ENCODE measurements at regions not wholly inside any gene's neighbourhood (a gene's known extent, or its start where the extent isn't known, plus 50 kb on each side); places are given as distances from the start of the nearest gene placed in this dataset.

GRCh38 chr7:17131983-17132655 lies 166.3 kb upstream of the AHR start:
- DNase-seq = no peak

DNA sequence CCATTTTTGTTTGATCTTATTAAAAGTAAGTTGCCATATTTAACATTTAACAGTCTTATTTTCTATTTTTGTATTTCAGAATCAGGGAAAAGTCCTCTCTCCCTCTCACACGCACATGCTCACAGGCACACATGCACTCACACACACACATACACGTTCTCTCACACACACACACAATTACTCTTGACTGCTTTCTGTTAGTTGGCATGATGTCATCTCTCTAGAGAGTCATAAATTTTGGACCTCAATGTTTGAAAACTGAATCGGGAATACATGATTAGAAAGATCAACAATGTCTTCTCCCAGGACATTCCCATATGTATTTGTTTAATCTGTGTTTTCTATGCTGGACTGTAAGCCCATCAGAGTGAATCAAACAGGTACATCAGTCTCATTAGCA lies 165.7 kb upstream of the AHR start:
- DNase-seq = no peak

DNA sequence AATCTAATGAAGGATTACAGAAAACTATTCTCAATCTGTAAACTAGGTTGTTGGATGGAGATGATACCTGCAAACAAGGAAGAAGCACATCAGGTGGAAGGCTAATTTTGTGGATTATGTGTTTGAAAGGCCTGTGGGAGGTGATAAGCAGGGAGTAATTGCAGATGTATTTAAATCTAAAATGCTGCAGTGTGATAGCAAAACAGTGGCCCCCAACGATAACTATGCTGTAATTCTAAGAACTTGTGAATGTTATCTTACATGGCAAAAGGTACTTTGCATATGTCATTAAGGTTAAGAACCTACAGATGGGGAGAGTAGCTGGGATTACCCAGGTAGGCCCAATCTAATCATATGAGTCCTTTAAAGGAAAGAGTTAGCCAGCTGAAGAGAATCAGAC lies 164.5 kb upstream of the AHR start:
- DNase-seq = no peak

DNA sequence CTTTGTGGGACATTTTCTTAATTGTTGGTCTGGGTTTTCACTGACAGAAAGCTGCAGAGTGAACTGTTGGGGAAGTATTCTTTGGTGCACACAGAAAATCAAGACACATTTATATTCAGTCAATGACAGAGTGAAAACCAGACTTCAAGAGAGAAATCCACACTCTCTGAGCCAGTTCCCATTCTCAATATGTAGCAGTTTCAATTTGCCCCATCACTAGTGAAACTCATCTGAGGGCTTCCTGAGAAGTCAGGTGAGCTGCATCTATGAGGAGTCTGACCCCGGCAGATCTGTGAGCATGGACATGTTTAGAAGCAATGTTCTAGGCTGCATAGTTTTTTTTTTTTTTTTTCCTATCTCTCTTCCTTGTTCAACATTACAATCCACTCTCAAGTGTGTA lies 163.7 kb upstream of the AHR start:
- DNase-seq = no peak

GRCh38 chr7:17136126-17136525 lies 162.3 kb upstream of the AHR start:
- DNase-seq = no peak

- no peak for DNase-seq
Measured at GRCh38 chr7:17139081-17139480, 159.4 kb upstream of the AHR start.

DNA sequence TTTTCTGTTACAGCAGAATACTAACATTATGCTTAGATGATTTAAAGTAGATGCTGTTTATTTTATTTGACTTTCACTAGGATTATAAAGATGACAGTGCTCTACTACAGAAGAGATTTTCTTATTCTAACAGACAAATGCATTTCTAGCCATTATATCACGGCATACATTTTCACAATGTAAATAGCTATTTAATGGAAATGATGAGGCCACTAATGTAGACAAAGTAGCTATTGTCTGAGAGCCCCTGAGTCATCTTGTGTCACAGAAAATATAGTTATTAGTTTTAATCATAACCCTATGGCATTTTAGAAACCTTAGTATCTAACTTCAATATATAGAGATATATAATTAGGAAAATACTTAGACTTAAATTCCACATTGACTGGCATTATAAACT lies 158.0 kb upstream of the AHR start:
- DNase-seq = no peak

DNA sequence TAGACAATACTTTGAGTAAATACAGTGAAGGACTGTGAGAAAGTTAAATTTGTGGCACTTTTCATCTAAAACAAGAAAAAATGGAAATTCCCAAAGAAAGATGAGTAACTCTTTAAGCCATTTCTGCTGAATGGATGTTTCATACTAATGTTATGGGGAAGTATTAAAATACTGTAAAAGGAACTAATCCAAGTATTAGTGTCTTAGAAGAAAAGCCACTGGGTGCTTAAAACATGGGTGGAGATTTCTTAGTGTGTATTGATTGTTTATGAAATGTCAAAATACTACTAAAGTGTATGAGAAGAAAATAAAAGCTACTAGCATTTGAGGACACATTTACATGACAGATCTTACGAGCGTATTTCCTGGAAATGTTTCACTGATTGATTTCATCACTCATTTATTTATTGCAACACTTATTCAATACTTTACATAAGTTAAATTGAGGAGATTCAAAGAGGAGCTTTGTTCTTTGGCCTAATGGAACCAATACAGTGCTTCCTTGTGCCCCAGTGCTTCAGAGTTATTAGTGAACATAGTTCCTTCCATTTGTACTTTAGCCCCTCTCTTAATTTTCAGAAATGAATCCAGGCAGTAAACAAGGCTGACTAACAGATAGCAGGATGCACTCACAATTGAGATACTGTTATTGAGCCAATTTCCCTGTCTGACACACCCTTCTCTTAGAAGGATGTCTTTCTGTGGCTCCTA lies 155.5 kb upstream of the AHR start:
- no peak for DNase-seq

DNA sequence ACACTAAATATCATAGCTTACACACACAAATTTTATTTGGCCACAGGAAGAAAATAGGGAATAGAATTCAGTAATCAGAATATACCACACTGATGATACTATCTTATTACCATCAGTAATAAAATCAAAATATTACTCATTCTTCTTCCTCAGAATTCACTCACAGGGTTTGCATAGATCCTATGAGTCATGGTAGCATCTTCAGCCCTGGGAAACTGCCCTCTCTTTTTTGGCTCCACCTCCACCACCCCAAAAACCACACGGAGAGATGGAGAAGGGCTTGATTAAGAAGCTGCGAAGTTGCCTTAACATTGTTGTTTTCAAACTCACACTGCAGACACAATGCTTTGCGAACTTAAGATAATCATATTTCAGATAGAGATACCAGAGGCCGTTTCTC lies 154.1 kb upstream of the AHR start:
- no peak for DNase-seq

- no peak for DNase-seq
Measured at GRCh38 chr7:17146621-17147020, 151.8 kb upstream of the AHR start.

DNA sequence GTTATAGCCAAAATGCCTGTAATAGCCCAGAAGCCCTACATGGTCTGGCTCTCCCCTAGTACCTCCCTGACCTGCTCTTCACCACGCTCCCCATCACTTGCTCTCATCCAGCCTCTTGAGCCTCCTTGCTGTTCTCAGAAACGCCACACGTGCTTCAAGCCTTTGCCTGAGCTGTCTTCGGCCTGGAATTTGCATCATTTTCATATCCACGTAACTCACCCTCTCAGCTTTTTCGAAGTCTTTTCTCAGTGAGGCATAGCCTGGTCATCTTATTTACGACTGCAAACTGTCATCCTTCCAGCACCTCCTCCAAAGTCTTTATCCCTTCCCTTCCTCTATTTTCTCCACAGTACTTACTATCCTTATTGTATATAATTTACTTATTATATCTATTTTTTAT lies 151.0 kb upstream of the AHR start:
- DNase-seq = no peak

DNA sequence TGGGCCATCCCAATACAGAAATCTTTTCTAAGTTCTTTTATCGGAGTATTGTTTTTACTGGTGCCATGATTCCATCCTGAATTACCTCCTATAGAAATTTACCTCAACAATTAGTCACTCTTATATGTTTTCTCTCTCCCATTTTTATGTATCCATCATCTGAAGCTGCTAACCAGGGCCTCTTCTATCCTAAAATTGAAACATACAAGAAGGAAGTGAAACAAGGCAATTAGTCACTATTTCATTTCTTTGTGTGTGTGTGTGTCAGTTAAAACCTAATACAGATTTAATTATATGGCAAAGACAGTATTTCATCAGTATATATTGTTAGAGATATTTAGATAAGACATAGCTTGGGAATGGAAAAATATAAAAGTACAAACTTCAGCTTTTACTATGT lies 148.4 kb upstream of the AHR start:
- DNase-seq = no peak

DNA sequence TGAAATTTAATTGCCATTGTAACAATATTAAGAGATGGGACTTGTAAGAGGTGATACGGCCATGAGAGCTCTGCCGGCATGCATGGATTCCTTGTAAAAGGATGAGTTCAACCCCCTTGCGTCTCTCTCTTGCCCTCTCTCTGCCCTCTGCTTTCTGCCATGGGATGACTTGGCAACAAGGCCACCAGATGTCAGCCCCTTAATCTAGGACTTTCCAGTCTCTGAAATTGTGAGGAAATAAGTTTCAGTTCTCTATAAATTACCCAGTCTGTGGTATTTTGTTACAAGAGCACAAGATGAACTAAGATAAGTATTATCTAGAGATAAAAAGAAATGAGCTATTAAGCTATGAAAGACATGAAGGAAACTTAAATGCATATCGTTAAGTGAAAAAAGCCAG lies 145.7 kb upstream of the AHR start:
- no peak for DNase-seq

GRCh38 chr7:17153536-17153935 lies 144.9 kb upstream of the AHR start:
- DNase-seq = no peak

- DNase-seq = no peak
Measured at GRCh38 chr7:17155529-17155928, 142.9 kb upstream of the AHR start.

DNA sequence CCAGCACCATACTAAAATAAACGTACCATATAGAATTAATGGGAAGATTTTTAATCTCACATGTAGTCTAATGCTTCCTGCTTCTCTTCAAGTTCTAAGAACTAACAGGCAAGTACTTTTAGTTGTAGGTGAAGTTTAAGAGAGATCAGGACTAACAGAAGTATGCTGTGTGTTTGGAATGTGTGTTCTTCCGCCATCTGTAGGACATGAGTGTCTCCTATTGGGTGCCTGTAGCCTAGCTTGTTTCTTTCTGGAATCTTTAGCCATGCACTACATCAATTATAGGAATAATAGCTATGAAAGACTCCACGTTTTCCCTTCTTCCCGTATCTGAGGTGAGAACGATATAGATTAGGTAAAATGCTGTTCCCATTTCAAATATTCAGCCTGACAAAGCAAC lies 140.2 kb upstream of the AHR start:
- DNase-seq = no peak

DNA sequence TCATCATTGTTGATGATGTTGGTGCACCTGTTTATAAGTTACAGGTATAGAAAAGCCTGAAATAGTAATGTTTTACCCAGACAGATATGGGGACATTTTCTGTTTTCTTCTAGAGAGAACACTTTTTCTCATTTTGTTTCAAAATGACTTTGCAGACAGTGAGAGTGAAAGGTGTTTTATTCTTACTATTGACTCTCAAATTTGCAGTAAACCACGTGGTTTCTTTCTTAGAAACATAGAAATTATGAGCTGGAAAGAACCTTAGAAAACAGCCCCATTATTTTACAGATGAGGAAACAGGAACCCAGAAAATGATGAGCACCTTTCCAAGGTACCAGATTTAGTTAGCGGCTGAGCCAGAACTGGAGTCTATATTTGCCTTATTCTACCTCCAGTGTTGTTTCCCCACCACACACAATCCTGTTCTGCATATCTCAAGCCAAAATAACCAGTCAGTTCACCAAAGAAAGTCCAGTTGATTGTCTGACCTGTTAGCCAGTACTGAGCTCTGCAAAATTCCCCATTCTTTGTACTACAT lies 138.9 kb upstream of the AHR start:
- no peak for DNase-seq

DNA sequence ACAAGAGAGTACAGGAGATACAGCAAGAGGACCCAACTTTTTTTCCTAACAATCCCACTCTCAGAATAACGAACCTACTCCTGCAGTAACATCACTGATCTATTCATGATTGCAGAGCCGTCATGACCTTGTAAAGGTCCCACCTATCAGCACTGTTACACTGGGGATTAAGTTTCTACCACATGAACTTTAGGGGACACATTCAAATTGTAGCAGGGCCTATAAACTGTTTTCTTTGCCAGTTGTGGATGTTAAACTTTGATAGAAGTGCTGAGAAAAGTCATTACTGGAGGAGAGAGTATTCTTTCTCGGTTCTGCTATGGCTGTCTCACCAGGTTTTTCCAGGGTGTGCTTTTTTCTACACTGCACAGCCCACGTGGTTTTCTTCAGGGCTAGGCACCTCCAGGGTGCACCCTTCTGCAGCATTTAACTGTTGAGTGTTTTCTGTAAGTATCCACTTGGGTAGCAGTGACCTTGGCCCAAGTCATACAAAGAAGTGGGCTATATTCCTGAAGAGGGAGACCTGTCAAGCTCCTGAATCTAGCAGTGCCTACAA lies 131.6 kb upstream of the AHR start:
- no peak for DNase-seq

DNA sequence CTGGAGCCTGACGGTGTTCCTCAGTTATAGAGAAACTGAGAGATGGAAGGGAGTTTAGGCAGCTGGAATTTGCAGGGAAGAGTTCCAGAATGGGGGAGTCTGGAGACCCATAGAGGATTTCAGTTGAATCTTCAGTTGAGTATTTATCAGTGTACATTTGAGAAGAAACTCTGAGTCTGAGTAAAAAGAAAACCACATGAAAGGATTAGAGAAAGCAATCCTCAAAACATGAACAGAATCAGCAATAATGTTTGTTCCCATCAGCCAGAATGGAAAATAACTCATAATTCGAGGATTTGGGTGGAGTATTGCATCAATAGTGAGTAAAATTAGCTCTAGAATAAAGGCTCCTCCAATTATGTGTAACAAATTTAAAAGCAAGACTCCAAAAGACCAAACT lies 130.0 kb upstream of the AHR start:
- no peak for DNase-seq

DNA sequence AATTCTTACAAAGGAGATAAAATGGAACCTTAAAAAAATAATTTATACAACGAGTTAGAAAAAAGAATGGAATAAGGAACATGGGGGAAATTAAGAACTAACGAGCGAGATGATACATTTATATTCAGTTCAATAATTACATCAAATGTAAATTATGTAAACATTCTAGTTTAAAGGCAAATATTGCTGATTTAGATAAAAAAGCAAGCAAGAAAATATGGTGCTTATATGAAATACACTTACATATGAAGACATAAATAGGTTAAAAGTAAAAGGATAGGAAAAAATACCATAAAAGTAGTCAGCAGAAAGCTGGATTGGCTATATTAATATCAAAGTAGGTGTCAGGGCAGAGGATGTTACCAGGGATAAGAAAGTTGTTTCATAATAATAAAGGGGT lies 127.0 kb upstream of the AHR start:
- no peak for DNase-seq

DNA sequence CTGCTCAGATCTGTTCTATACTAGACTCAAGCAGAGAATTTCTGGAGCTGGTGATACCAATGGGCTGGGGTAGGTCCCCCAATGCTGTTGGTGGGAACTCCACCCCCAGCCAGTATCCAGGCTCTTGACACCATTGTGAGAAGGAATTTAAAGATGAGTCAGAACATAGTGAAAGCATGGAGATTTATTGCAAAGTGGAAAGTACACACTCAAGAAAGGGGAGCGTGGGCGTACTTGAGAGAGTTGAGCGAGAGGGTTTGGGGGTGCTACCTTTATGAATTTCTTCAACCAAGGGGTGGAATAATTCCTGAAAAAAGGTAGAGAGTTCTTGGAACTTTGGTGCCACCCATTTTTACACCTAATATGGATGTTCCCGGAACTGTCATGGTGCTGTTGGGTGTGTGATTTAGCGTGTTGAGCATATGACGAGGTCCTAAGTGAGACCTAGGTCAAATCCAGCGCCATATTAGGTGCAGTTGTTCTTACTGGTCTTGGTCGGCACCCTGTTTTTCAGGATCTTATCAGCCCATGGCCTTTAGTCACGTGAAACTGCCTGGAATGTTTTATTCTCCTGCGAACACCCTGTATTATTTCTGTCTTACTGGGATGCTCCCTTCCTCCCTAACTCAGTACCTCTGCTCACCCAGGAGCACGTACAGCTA lies 122.0 kb upstream of the AHR start:
- DNase-seq = no peak

- DNase-seq = no peak
Measured at GRCh38 chr7:17178545-17178944, 119.9 kb upstream of the AHR start.

DNA sequence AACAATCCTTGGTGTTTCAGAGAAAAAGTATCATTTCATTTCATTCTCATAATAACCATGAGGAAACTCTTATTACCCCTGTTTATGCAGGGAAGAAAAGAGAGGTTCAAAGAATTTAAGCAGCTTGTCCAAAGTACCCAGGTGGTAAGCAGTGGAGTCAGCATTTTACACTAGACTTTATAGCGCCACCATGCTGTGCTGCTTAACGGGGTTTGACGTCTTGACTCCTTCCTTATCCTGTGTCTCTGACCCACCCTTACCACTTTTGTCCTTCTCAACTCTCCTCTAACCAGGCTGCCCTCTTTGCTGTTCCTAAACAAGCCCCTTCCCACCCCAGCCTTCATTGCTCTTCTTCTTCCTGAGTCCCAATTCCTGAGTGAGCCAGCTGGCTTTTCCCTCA lies 117.0 kb upstream of the AHR start:
- DNase-seq = no peak
